Epithelial cell of proximal tubule (primary cell): ENCODE measurements at regions not wholly inside any gene's neighbourhood (a gene's known extent, or its start where the extent isn't known, plus 50 kb on each side); places are given as distances from the start of the nearest gene placed in this dataset.

Source experiments
- DNase-seq: peaks from one replicate; pipeline ENCODE4 v3.0.0-alpha.2; 2011; ENCODE audit warnings: low read depth
- H3K4me3 ChIP-seq: 2 replicates; pipeline ENCODE4 v1.5.1; 2011; ENCODE audit warnings: low read depth, mild to moderate bottlenecking, low read length
- TF ChIP-seq, protein P1 (sequence below): conservative IDR thresholded peaks from 2 replicates; pipeline ENCODE4 v1.5.1; 2012; ENCODE audit warnings: low read depth, mild to moderate bottlenecking, low read length

DNA sequence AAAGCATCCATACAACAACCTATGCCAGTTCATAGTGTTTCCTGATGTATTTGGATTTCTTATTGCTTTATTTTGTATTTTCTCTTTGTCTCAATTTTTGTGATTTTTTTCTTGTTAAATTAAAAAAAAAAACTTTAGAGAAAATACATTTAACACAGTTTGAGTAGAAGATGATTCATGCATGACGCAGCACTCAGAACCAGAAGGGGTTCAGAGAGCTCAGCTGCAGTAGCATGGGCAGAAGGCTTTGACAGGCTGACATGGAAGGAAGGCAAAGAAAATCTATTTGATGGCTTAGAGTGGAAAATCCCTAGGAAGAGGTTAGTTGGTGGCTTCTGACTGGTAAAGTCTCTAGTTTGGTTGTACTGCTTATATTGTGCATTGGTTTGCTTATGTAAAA is 207.2 kb upstream of the STXBP5 start:
- TF ChIP-seq, protein P1, sequence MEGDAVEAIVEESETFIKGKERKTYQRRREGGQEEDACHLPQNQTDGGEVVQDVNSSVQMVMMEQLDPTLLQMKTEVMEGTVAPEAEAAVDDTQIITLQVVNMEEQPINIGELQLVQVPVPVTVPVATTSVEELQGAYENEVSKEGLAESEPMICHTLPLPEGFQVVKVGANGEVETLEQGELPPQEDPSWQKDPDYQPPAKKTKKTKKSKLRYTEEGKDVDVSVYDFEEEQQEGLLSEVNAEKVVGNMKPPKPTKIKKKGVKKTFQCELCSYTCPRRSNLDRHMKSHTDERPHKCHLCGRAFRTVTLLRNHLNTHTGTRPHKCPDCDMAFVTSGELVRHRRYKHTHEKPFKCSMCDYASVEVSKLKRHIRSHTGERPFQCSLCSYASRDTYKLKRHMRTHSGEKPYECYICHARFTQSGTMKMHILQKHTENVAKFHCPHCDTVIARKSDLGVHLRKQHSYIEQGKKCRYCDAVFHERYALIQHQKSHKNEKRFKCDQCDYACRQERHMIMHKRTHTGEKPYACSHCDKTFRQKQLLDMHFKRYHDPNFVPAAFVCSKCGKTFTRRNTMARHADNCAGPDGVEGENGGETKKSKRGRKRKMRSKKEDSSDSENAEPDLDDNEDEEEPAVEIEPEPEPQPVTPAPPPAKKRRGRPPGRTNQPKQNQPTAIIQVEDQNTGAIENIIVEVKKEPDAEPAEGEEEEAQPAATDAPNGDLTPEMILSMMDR = no peak
- DNase-seq = no peak
- no peak overlapping the region for H3K4me3 ChIP-seq

- TF ChIP-seq, protein P1 = no peak
- H3K4me3 ChIP-seq = no peak overlapping the region
- DNase-seq = no peak
These were observed 204.5 kb upstream of the STXBP5 start for GRCh38 chr6:146999766-147000165.

GRCh38 chr6:147000545-147001488 is 203.4 kb upstream of the STXBP5 start:
- H3K4me3 ChIP-seq = no peak overlapping the region
- TF ChIP-seq, protein P1 = no peak
- DNase-seq = no peak

- TF ChIP-seq, protein P1 = no peak
- no peak overlapping the region for H3K4me3 ChIP-seq
- no peak for DNase-seq
These were observed 202.6 kb upstream of the STXBP5 start for GRCh38 chr6:147001621-147002020.

GRCh38 chr6:147003186-147003585 is 201.0 kb upstream of the STXBP5 start:
- no peak overlapping the region for H3K4me3 ChIP-seq
- TF ChIP-seq, protein P1 = no peak
- no peak for DNase-seq

- H3K4me3 ChIP-seq = no peak overlapping the region
- no peak for DNase-seq
These were observed 198.7 kb upstream of the STXBP5 start for GRCh38 chr6:147005499-147005898.

More at GRCh38 chr6:147005499-147005898, 198.7 kb upstream of the STXBP5 start:
- TF ChIP-seq, protein P1 = peak; percentile 31
